K562 (cell line): ENCODE measurements at regions not wholly inside any gene's neighbourhood (a gene's known extent, or its start where the extent isn't known, plus 50 kb on each side); places are given as distances from the start of the nearest gene placed in this dataset.

Source experiments
- CTCF ChIP-seq, 3 experiments: IDR thresholded peaks in 2 of 3; conservative IDR thresholded peaks in 1 of 3; 2 replicates each; pipeline ENCODE4 v1.5.1; 2011 to 2012; ENCODE audit warnings: low read length in 3 of 3, mild to moderate bottlenecking in 3 of 3, control low read depth in 2 of 3, improper control_type of control experiment in 1 of 3, inconsistent platforms in 1 of 3, low read depth in 1 of 3, mixed read lengths in 1 of 3, moderate library complexity in 1 of 3; ENCODE audit not compliant: insufficient read depth in 2 of 3
- EP300 ChIP-seq: IDR thresholded peaks from 2 replicates; pipeline ENCODE4 v1.6.1; 2012; ENCODE audit warnings: low read length, improper control_type of control experiment
- ETS1 ChIP-seq: conservative IDR thresholded peaks from 2 replicates; pipeline ENCODE4 v1.6.1; 2011; ENCODE audit warnings: low read depth, mild to moderate bottlenecking, low read length; ENCODE audit not compliant: control insufficient read depth
- FIP1L1 ChIP-seq: fragments of 200-400 bp; formaldehyde crosslinking; IDR thresholded peaks from 2 replicates; pipeline ENCODE4 v1.6.1; 2018; ENCODE audit warnings: mild to moderate bottlenecking, low read depth, low read length; ENCODE audit not compliant: poor library complexity, severe bottlenecking
- IRF2 ChIP-seq: sonication (generic); formaldehyde crosslinking; IDR thresholded peaks from 2 replicates; pipeline ENCODE4 v1.8.1; 2022; ENCODE audit warnings: mild to moderate bottlenecking, missing genetic modification reagents
- PATZ1 ChIP-seq: fragments of 250-450 bp; sonication (Bioruptor Pico); IDR thresholded peaks from 2 replicates; pipeline ENCODE4 v1.5.0; 2020; ENCODE audit warnings: mild to moderate bottlenecking, borderline replicate concordance
- REST ChIP-seq, 2 experiments: fragments of 450-650 bp; formaldehyde crosslinking in 1 of 2; IDR thresholded peaks; 2 replicates each; pipeline versions ENCODE4 v1.4.0 to v1.6.1; 2014 to 2020; ENCODE audit warnings: mild to moderate bottlenecking in 2 of 2, borderline replicate concordance in 1 of 2, low read depth in 1 of 2
- SUPT5H ChIP-seq: fragments of 450-650 bp; IDR thresholded peaks from 2 replicates; pipeline ENCODE4 v1.6.1; 2016
- TCF7 ChIP-seq: sonication (generic); IDR thresholded peaks from 2 replicates; pipeline ENCODE4 v1.6.1; 2016; ENCODE audit warnings: antibody characterized with exemption, borderline replicate concordance
- TEAD4 ChIP-seq, 2 experiments: sonication (generic) in 1 of 2; formaldehyde crosslinking in 1 of 2; IDR thresholded peaks; 2 replicates each; pipeline versions ENCODE4 v1.6.1 to v1.8.0; 2012 to 2022; ENCODE audit warnings: borderline replicate concordance in 1 of 2, inconsistent platforms in 1 of 2, low read length in 1 of 2, mild to moderate bottlenecking in 1 of 2, missing genetic modification reagents in 1 of 2
- ZNF133 ChIP-seq: fragments of 250-450 bp; sonication (Bioruptor Pico); IDR thresholded peaks from 2 replicates; pipeline ENCODE4 v1.4.0; 2020; ENCODE audit warnings: mild to moderate bottlenecking

GRCh38 chr4:138572007-138572406, 329.9 kb upstream of the SLC7A11 start:
- TF ChIP-seq SUPT5H (no peak), TCF7 (no peak), IRF2 (CRISPR knock-in tag) (no peak), PATZ1 (CRISPR knock-in tag) (no peak), CTCF (IDR thresholded peaks at IDR 0.05 in 2 of 3, conservative IDR thresholded peaks at IDR 0.05 in 1 of 3; ENCODE audit: insufficient read depth in 2 of 3, low read depth in 1 of 3, low read length in 3 of 3) (no peak), ETS1 (no peak), FIP1L1 (no peak), TEAD4 (IDR thresholded peaks at IDR 0.05; ENCODE audit: low read length) (no peak), TEAD4 (CRISPR knock-in tag; IDR thresholded peaks at IDR 0.05; ENCODE audit: borderline replicate concordance) (no peak), EP300 (no peak), ZNF133 (CRISPR knock-in tag) (no peak), REST (IDR thresholded peaks at IDR 0.05; ENCODE audit: borderline replicate concordance) (no peak), REST (CRISPR knock-in tag; IDR thresholded peaks at IDR 0.05; ENCODE audit: low read depth) (no peak)
